SH-SY5Y (cell line): ENCODE measurements at regions not wholly inside any gene's neighbourhood (a gene's known extent, or its start where the extent isn't known, plus 50 kb on each side); places are given as distances from the start of the nearest gene placed in this dataset.

ENCODE experiments used
- GATA2 ChIP-seq: IDR thresholded peaks from 2 replicates; pipeline ENCODE4 v1.6.1; 2011; ENCODE audit warnings: mild to moderate bottlenecking, low read depth, low read length
- GATA3 ChIP-seq: IDR thresholded peaks from 2 replicates; pipeline ENCODE4 v1.6.1; 2011; ENCODE audit warnings: low read depth, mild to moderate bottlenecking, low read length, moderate library complexity

- TF ChIP-seq GATA2 (no peak), GATA3 (no peak)
These were observed 501.8 kb upstream of the SALL3 start for GRCh38 chr18:78477840-78478239.

- no peak for TF ChIP-seq GATA3
- no peak for TF ChIP-seq GATA2
These were observed 500.2 kb upstream of the SALL3 start for GRCh38 chr18:78479443-78479842.

- TF ChIP-seq GATA3, result no peak
- no peak for TF ChIP-seq GATA2
These were observed 499.2 kb upstream of the SALL3 start for GRCh38 chr18:78480262-78481054.

- TF ChIP-seq GATA2 (no peak), GATA3 (no peak)
These were observed 497.2 kb upstream of the SALL3 start for GRCh38 chr18:78482378-78482777.

- no peak for TF ChIP-seq GATA2
- no peak for TF ChIP-seq GATA3
These were observed 492.0 kb upstream of the SALL3 start for GRCh38 chr18:78487649-78488048.

GRCh38 chr18:78492064-78492812 lies 487.4 kb upstream of the SALL3 start:
- TF ChIP-seq GATA3 (no peak), GATA2 (no peak)

GRCh38 chr18:78492813-78493371 lies 486.7 kb upstream of the SALL3 start:
- TF ChIP-seq GATA2, result no peak
- no peak for TF ChIP-seq GATA3

- no peak for TF ChIP-seq GATA3
- no peak for TF ChIP-seq GATA2
These were observed 485.2 kb upstream of the SALL3 start for GRCh38 chr18:78494204-78495085.

- TF ChIP-seq GATA3 (no peak), GATA2 (no peak)
These were observed 484.1 kb upstream of the SALL3 start for GRCh38 chr18:78495550-78495949.

GRCh38 chr18:78496079-78496478 lies 483.5 kb upstream of the SALL3 start:
- TF ChIP-seq GATA2 (no peak), GATA3 (no peak)

- TF ChIP-seq GATA2 (no peak), GATA3 (no peak)
These were observed 482.0 kb upstream of the SALL3 start for GRCh38 chr18:78497641-78498040.

GRCh38 chr18:78499586-78499985 lies 480.0 kb upstream of the SALL3 start:
- TF ChIP-seq GATA3 (no peak), GATA2 (no peak)

- TF ChIP-seq GATA2 (no peak), GATA3 (no peak)
These were observed 478.4 kb upstream of the SALL3 start for GRCh38 chr18:78501251-78501650.

GRCh38 chr18:78503129-78503528 lies 476.5 kb upstream of the SALL3 start:
- TF ChIP-seq GATA3 (no peak), GATA2 (no peak)
